GM12878 (cell line): ENCODE measurements at regions not wholly inside any gene's neighbourhood (a gene's known extent, or its start where the extent isn't known, plus 50 kb on each side); places are given as distances from the start of the nearest gene placed in this dataset.

ENCODE experiments used
- ATAC-seq: fragments of 200-7000 bp; cut with Tn5 transposase; 3 replicates; pipeline ENCODE4 v1.9.1; 2020; ENCODE audit warnings: mild to moderate bottlenecking, moderate library complexity
- BruUV-seq: library from RNA; stranded (reverse); fragments of 400-500 nt; replicated peaks from 2 replicates; lab custom pipeline; 2021; lab: Mats Ljungman, UMichigan
- CTCF ChIA-PET: fragments of 300-600 bp; sonication (Branson Sonifier 250); formaldehyde crosslinking; extraction: SDS; loops from one replicate; lab custom pipeline; 2021; ENCODE audit warnings: inconsistent platforms; lab: Yijun Ruan, JAX
- POLR2A ChIA-PET: fragments of 350-600 bp; formaldehyde crosslinking; extraction: SDS; loops from one replicate; lab custom pipeline; 2021; ENCODE audit warnings: inconsistent platforms; lab: Charles Lee
- RAD21 ChIA-PET: fragments of 300-600 bp; sonication (Branson Sonifier 250); formaldehyde crosslinking; loops from one replicate; lab custom pipeline; 2023; ENCODE audit warnings: antibody characterized with exemption; ENCODE audit not compliant: unreplicated experiment; lab: Charles Lee
- SMC1A ChIA-PET: fragments of 300-600 bp; sonication (Branson Sonifier 250); formaldehyde crosslinking; loops from one replicate; lab custom pipeline; 2023; ENCODE audit not compliant: unreplicated experiment, uncharacterized antibody; lab: Charles Lee
- DNase-seq: peaks from one replicate; pipeline ENCODE4 v3.0.0-alpha.2; 2011; ENCODE audit warnings: low read depth, low spot score
- FAIRE-seq: peaks from 3 replicates; lab custom pipeline; 2011; peaks lifted over from hg19 to GRCh38; lab: Jason Lieb, UNC
- H2AFZ ChIP-seq: 2 replicates; pipeline ENCODE4 v1.6.0; 2011; ENCODE audit warnings: low read depth, low read length, control low read depth; ENCODE audit not compliant: control insufficient read depth
- H3K27ac ChIP-seq: 2 replicates; pipeline ENCODE4 v1.5.1; 2011; ENCODE audit warnings: control low read depth; ENCODE audit not compliant: control insufficient read depth, insufficient read depth
- H3K27me3 ChIP-seq, 2 experiments: replicated peaks in 1 of 2; 2 replicates each; pipeline versions ENCODE4 v1.6.0 to v1.6.1; 2011; ENCODE audit warnings: low read length in 1 of 2; ENCODE audit not compliant: control insufficient read depth in 2 of 2, insufficient read depth in 2 of 2
- H3K36me3 ChIP-seq, 2 experiments: 2 replicates each; pipeline ENCODE4 v1.5.1; 2011; ENCODE audit warnings: low read length in 1 of 2; ENCODE audit not compliant: control insufficient read depth in 2 of 2, insufficient read depth in 2 of 2
- H3K4me1 ChIP-seq: 2 replicates; pipeline ENCODE4 v1.6.1; 2011; ENCODE audit warnings: mild to moderate bottlenecking, low read length, moderate library complexity, mixed read lengths; ENCODE audit not compliant: control insufficient read depth, insufficient read depth
- H3K4me2 ChIP-seq: 2 replicates; pipeline ENCODE4 v1.6.0; 2011; ENCODE audit warnings: control low read depth; ENCODE audit not compliant: control insufficient read depth, insufficient read depth
- H3K4me3 ChIP-seq: fragments of 200-600 bp; sonication (generic); 2 replicates; pipeline ENCODE4 v1.5.1; 2016
- H3K79me2 ChIP-seq: 2 replicates; pipeline ENCODE4 v1.6.0; 2011; ENCODE audit warnings: low read length; ENCODE audit not compliant: control insufficient read depth, insufficient read depth
- H3K9ac ChIP-seq: 2 replicates; pipeline ENCODE4 v1.8.0; 2011; ENCODE audit warnings: low read length, control low read depth, mixed read lengths; ENCODE audit not compliant: control insufficient read depth, insufficient read depth
- H3K9me3 ChIP-seq: replicated peaks from 3 replicates; pipeline ENCODE4 v1.5.1; 2011; ENCODE audit warnings: mild to moderate bottlenecking, low read length; ENCODE audit not compliant: control insufficient read depth, insufficient read depth
- H4K20me1 ChIP-seq: 2 replicates; pipeline ENCODE4 v1.6.0; 2011; ENCODE audit not compliant: control insufficient read depth, insufficient read depth
- JUND ChIP-seq: IDR thresholded peaks from 2 replicates; pipeline ENCODE4 v1.6.1; 2012; ENCODE audit warnings: low read depth, mild to moderate bottlenecking, low read length, improper control_type of control experiment, moderate library complexity
- MEF2B ChIP-seq: fragments of 450-650 bp; IDR thresholded peaks from 2 replicates; pipeline ENCODE4 v1.6.1; 2018; ENCODE audit warnings: mild to moderate bottlenecking, moderate library complexity; ENCODE audit not compliant: partially characterized antibody, poor library complexity, severe bottlenecking
- NFXL1 ChIP-seq: fragments of 450-650 bp; IDR thresholded peaks from 2 replicates; pipeline ENCODE4 v1.6.1; 2017; ENCODE audit warnings: antibody characterized with exemption, mild to moderate bottlenecking, borderline replicate concordance
- PAX5 ChIP-seq: IDR thresholded peaks from 2 replicates; pipeline ENCODE4 v1.6.1; 2011; ENCODE audit warnings: low read depth, low read length, borderline replicate concordance
- REST ChIP-seq: IDR thresholded peaks from 2 replicates; pipeline ENCODE4 v1.6.1; 2012; ENCODE audit warnings: mild to moderate bottlenecking, low read depth, low read length
- WGBS: methylation state at CpG from one replicate; pipeline ENCODE4 v1.1.6; 2016; ENCODE audit warnings: low lambda C conversion rate; ENCODE audit not compliant: insufficient replicate concordance, insufficient coverage; ENCODE audit errors: missing lambda C conversion rate; 5-methylcytosine and 5-hydroxymethylcytosine counted together
- in situ Hi-C: fragments of 300-500 bp; cut with MboI; formaldehyde crosslinking; loops from 9 replicates; pipeline ENCODE4 v1.14.3; 2018; ENCODE audit warnings: mixed read lengths
- intact Hi-C: fragments of 100-400 bp; cut with micrococcal nuclease; formaldehyde crosslinking; loops from one replicate; pipeline ENCODE4 v1.14.2; 2022; ENCODE audit not compliant: unreplicated experiment
- TF ChIP-seq, protein P1 (sequence below): fragments of 450-650 bp; IDR thresholded peaks from 2 replicates; pipeline ENCODE4 v1.6.1; 2018; ENCODE audit warnings: mild to moderate bottlenecking, low read depth, moderate library complexity; ENCODE audit not compliant: partially characterized antibody

DNA sequence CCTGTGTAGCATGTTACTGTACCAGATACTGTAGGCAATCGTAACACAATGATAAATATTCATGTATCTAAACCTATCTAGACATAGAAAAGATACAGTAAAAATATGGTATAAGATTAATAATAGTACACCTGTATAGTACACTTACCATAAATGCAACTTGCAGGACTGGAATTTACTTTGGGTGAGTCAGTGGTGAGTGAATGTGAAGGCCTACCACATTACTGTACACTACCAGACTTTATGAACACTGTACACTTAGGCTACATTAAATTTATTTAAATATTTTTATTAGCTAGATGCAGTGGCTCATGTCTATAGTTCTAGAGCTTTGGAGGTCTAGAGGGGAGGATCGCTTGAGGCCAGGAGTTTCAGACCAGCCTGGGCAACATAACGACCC lies 186.6 kb upstream of the ROPN1 start (continued):
- TF ChIP-seq, protein P1, sequence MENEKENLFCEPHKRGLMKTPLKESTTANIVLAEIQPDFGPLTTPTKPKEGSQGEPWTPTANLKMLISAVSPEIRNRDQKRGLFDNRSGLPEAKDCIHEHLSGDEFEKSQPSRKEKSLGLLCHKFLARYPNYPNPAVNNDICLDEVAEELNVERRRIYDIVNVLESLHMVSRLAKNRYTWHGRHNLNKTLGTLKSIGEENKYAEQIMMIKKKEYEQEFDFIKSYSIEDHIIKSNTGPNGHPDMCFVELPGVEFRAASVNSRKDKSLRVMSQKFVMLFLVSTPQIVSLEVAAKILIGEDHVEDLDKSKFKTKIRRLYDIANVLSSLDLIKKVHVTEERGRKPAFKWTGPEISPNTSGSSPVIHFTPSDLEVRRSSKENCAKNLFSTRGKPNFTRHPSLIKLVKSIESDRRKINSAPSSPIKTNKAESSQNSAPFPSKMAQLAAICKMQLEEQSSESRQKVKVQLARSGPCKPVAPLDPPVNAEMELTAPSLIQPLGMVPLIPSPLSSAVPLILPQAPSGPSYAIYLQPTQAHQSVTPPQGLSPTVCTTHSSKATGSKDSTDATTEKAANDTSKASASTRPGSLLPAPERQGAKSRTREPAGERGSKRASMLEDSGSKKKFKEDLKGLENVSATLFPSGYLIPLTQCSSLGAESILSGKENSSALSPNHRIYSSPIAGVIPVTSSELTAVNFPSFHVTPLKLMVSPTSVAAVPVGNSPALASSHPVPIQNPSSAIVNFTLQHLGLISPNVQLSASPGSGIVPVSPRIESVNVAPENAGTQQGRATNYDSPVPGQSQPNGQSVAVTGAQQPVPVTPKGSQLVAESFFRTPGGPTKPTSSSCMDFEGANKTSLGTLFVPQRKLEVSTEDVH, result no peak
- TF ChIP-seq REST (no peak), JUND (no peak), PAX5 (no peak)

DNA sequence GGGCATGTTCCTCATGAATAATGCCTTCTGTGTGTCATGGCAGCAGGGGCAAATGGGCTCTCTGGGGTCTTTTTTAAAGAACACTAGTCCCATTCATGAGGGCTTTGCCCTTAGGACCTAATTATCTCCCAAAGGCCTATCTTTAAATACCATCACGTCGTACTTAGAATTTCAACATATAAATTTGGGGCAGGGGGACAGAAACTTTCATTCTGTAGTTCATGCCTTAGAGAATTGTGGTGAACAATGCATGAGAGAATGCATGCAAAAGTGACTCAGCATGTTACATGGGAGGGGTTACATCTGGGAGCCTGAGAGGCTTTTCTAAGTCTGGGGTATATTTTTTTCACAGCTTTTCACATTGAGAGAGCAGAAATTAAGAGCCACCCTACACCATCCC lies 208.5 kb upstream of the ROPN1 start:
- no peaks in the 10 kb centered on the region for H3K9me3 ChIP-seq
- H3K9ac ChIP-seq, result no peak overlapping the region
- CTCF ChIA-PET, result interaction anchor here (1.2 to 2.4 kb wide), 2 partner anchors 11 to 47 kb away, joined by 4 to 6 read pairs; no protein-coding TSS in a partner anchor
- peaks cover 2% of the 10 kb centered on the region; the same call in 1 of the 2 replicates for H3K4me1 ChIP-seq
- H3K27ac ChIP-seq, result no peak overlapping the region
- TF ChIP-seq MEF2B (peak; percentile 13), NFXL1 (no peak)
- TF ChIP-seq, all 136 proteins: peak for 1
- FAIRE-seq, result no peak
- Histone ChIP-seq H2AFZ (no peak overlapping the region), H3K27me3 (no peaks in the 10 kb centered on the region; a peak in 1 of 4 replicates), H4K20me1 (no peaks in the 10 kb centered on the region), H3K79me2 (no peaks in the 10 kb centered on the region), H3K4me3 (no peak overlapping the region), H3K36me3 (no peaks in the 10 kb centered on the region), H3K4me2 (no peak overlapping the region)
- no TSS peak for BruUV-seq
- intact Hi-C loops, result no loop called here
- no peak for DNase-seq
- RAD21 ChIA-PET, result no interaction called here
- POLR2A ChIA-PET, result no interaction called here
- 0% methylated on average over 2 of the region's 2 CpGs for WGBS
- SMC1A ChIA-PET, result interaction anchor here (1.0 to 1.7 kb wide), 2 partner anchors 10 to 58 kb away, joined by 4 read pairs; no protein-coding TSS in a partner anchor
- in situ Hi-C loops, result no loop called here
- ATAC-seq, result no peak
